A549 (cell line): ENCODE measurements at regions not wholly inside any gene's neighbourhood (a gene's known extent, or its start where the extent isn't known, plus 50 kb on each side); places are given as distances from the start of the nearest gene placed in this dataset.

ENCODE experiments used
- CEBPB ChIP-seq, 2 experiments: fragments of >200 bp in 1 of 2; sonication (Bioruptor Twin) in 1 of 2; formaldehyde crosslinking in 1 of 2; IDR thresholded peaks; 2 replicates each; pipeline ENCODE4 v1.6.1; 2012 to 2016
- EP300 ChIP-seq, 2 experiments: fragments of >200 bp; sonication (Bioruptor Twin); formaldehyde crosslinking; IDR thresholded peaks; 2 replicates in 1 of 2; 3 replicates in 1 of 2; pipeline ENCODE4 v1.6.1; 2016 to 2017
- GATA3 ChIP-seq: IDR thresholded peaks from 2 replicates; pipeline ENCODE4 v1.6.1; 2012; ENCODE audit warnings: borderline replicate concordance
- MAZ ChIP-seq: fragments of 150-350 bp; IDR thresholded peaks from 2 replicates; pipeline ENCODE4 v1.6.1; 2014; ENCODE audit warnings: antibody characterized with exemption, low read depth, low read length, borderline replicate concordance
- MYC ChIP-seq: IDR thresholded peaks from 2 replicates; pipeline ENCODE4 v1.6.1; 2012; ENCODE audit warnings: mild to moderate bottlenecking, inconsistent platforms, low read length, improper control_type of control experiment, borderline replicate concordance
- POLR2A ChIP-seq: IDR thresholded peaks from 2 replicates; pipeline ENCODE4 v1.6.1; 2012; ENCODE audit warnings: mild to moderate bottlenecking, low read length
- RAD21 ChIP-seq, 2 experiments: fragments of >200 bp in 1 of 2; sonication (Bioruptor Twin) in 1 of 2; formaldehyde crosslinking in 1 of 2; IDR thresholded peaks in 1 of 2; conservative IDR thresholded peaks in 1 of 2; 2 replicates in 1 of 2; 3 replicates in 1 of 2; pipeline ENCODE4 v1.6.1; 2012 to 2018; ENCODE audit warnings: inconsistent platforms in 1 of 2
- TF ChIP-seq, protein P1 (sequence below): fragments of >200 bp; sonication (Bioruptor Twin); formaldehyde crosslinking; IDR thresholded peaks from 3 replicates; pipeline ENCODE4 v1.5.1; 2016
- TF ChIP-seq, protein P2 (sequence below): fragments of 200-600 bp; sonication (generic); IDR thresholded peaks from 2 replicates; pipeline ENCODE4 v1.6.1; 2016; ENCODE audit warnings: antibody characterized with exemption, mild to moderate bottlenecking, moderate library complexity
- TF ChIP-seq, protein P3 (sequence below): IDR thresholded peaks from 2 replicates; pipeline ENCODE4 v1.6.1; 2012

DNA sequence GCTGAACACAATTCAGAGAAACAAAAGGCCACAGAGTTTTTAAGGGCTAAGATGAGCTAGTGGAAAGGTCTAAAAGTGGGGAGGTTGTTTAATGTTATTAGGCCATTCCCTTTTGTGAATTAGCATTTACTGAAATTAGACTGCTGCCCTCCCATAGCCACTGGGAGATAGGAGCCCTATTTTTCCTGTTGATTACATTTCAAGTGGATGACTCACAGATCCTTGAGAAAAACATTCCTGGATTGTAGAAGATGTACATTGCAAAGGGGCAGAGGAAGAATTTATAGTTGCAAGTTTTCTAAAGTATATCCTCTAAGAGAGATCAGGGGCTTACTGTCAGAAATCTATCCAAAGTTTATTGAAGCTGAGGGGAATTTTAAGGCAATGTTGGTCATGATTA is 367.1 kb upstream of the IZUMO3 start:
- TF ChIP-seq CEBPB (IDR thresholded peaks at IDR 0.05): no peak
- TF ChIP-seq MAZ: no peak
- TF ChIP-seq, protein P1, sequence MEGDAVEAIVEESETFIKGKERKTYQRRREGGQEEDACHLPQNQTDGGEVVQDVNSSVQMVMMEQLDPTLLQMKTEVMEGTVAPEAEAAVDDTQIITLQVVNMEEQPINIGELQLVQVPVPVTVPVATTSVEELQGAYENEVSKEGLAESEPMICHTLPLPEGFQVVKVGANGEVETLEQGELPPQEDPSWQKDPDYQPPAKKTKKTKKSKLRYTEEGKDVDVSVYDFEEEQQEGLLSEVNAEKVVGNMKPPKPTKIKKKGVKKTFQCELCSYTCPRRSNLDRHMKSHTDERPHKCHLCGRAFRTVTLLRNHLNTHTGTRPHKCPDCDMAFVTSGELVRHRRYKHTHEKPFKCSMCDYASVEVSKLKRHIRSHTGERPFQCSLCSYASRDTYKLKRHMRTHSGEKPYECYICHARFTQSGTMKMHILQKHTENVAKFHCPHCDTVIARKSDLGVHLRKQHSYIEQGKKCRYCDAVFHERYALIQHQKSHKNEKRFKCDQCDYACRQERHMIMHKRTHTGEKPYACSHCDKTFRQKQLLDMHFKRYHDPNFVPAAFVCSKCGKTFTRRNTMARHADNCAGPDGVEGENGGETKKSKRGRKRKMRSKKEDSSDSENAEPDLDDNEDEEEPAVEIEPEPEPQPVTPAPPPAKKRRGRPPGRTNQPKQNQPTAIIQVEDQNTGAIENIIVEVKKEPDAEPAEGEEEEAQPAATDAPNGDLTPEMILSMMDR: no peak
- TF ChIP-seq RAD21 (conservative IDR thresholded peaks at IDR 0.05 in 1 of 2, IDR thresholded peaks at IDR 0.05 in 1 of 2): no peak
- TF ChIP-seq MYC: no peak
- TF ChIP-seq POLR2A: no peak
- TF ChIP-seq GATA3: no peak
- TF ChIP-seq, protein P2, sequence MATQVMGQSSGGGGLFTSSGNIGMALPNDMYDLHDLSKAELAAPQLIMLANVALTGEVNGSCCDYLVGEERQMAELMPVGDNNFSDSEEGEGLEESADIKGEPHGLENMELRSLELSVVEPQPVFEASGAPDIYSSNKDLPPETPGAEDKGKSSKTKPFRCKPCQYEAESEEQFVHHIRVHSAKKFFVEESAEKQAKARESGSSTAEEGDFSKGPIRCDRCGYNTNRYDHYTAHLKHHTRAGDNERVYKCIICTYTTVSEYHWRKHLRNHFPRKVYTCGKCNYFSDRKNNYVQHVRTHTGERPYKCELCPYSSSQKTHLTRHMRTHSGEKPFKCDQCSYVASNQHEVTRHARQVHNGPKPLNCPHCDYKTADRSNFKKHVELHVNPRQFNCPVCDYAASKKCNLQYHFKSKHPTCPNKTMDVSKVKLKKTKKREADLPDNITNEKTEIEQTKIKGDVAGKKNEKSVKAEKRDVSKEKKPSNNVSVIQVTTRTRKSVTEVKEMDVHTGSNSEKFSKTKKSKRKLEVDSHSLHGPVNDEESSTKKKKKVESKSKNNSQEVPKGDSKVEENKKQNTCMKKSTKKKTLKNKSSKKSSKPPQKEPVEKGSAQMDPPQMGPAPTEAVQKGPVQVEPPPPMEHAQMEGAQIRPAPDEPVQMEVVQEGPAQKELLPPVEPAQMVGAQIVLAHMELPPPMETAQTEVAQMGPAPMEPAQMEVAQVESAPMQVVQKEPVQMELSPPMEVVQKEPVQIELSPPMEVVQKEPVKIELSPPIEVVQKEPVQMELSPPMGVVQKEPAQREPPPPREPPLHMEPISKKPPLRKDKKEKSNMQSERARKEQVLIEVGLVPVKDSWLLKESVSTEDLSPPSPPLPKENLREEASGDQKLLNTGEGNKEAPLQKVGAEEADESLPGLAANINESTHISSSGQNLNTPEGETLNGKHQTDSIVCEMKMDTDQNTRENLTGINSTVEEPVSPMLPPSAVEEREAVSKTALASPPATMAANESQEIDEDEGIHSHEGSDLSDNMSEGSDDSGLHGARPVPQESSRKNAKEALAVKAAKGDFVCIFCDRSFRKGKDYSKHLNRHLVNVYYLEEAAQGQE: no peak
- TF ChIP-seq, protein P3, sequence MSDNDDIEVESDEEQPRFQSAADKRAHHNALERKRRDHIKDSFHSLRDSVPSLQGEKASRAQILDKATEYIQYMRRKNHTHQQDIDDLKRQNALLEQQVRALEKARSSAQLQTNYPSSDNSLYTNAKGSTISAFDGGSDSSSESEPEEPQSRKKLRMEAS: no peak
- TF ChIP-seq EP300 (IDR thresholded peaks at IDR 0.05): no peak
